Astrocyte (in vitro differentiated cells and primary cell): ENCODE measurements at regions not wholly inside any gene's neighbourhood (a gene's known extent, or its start where the extent isn't known, plus 50 kb on each side); places are given as distances from the start of the nearest gene placed in this dataset.
A peak's percentile ranks its signal among the peaks of the same experiment; 100 is the strongest.

Experiments used
- DNase-seq: peaks from one replicate; pipeline ENCODE4 v3.0.0-alpha.2; 2010; ENCODE audit warnings: low read depth
- FAIRE-seq: peaks from 2 replicates; lab custom pipeline; 2011; peaks lifted over from hg19 to GRCh38; lab: Jason Lieb, UNC
- H2AFZ ChIP-seq: 2 replicates; pipeline ENCODE4 v1.6.0; 2012; ENCODE audit warnings: low read depth, low read length, inconsistent platforms
- H3K27ac ChIP-seq: 2 replicates; pipeline ENCODE4 v1.5.1; 2011; ENCODE audit warnings: low read depth, low read length, inconsistent platforms
- H3K27me3 ChIP-seq: 2 replicates; pipeline ENCODE4 v1.6.0; 2011; ENCODE audit warnings: low read length, inconsistent platforms; ENCODE audit not compliant: insufficient read depth
- H3K36me3 ChIP-seq: 2 replicates; pipeline ENCODE4 v1.5.1; 2011; ENCODE audit warnings: low read length, inconsistent platforms; ENCODE audit not compliant: insufficient read depth
- H3K4me1 ChIP-seq: 2 replicates; pipeline ENCODE4 v1.5.1; 2011; ENCODE audit warnings: low read length, inconsistent platforms; ENCODE audit not compliant: insufficient read depth
- H3K4me2 ChIP-seq: 2 replicates; pipeline ENCODE4 v1.6.0; 2012; ENCODE audit warnings: low read length, inconsistent platforms
- H3K4me3 ChIP-seq: 2 replicates; pipeline ENCODE4 v1.5.1; 2011; ENCODE audit warnings: low read depth, mild to moderate bottlenecking, low read length, inconsistent platforms; ENCODE audit not compliant: insufficient read depth
- H3K79me2 ChIP-seq: 2 replicates; pipeline ENCODE4 v1.6.0; 2012; ENCODE audit warnings: mild to moderate bottlenecking, low read length, inconsistent platforms; ENCODE audit not compliant: insufficient read depth
- H3K9ac ChIP-seq: 2 replicates; pipeline ENCODE4 v1.6.0; 2012; ENCODE audit warnings: mild to moderate bottlenecking, low read length, inconsistent platforms
- H3K9me3 ChIP-seq: 2 replicates; pipeline ENCODE4 v1.5.1; 2012; ENCODE audit warnings: low read depth, mild to moderate bottlenecking, low read length, inconsistent platforms; ENCODE audit not compliant: insufficient read depth
- H4K20me1 ChIP-seq: 2 replicates; pipeline ENCODE4 v1.6.0; 2012; ENCODE audit warnings: low read length, inconsistent platforms; ENCODE audit not compliant: insufficient read depth
- H3K27ac Mint-ChIP-seq: one replicate; pipeline ENCODE4 v1.8.0; 2021; ENCODE audit warnings: mild to moderate bottlenecking, mixed read lengths; ENCODE audit not compliant: unreplicated experiment
- H3K27me3 Mint-ChIP-seq: one replicate; pipeline ENCODE4 v1.8.0; 2021; ENCODE audit warnings: low read depth, mixed read lengths; ENCODE audit not compliant: unreplicated experiment
- H3K36me3 Mint-ChIP-seq: one replicate; pipeline ENCODE4 v1.8.0; 2021; ENCODE audit warnings: low read depth, mixed read lengths; ENCODE audit not compliant: unreplicated experiment
- H3K4me1 Mint-ChIP-seq: one replicate; pipeline ENCODE4 v1.8.0; 2021; ENCODE audit warnings: low read depth, mixed read lengths; ENCODE audit not compliant: unreplicated experiment
- H3K4me3 Mint-ChIP-seq: one replicate; pipeline ENCODE4 v1.8.0; 2021; ENCODE audit warnings: mild to moderate bottlenecking, moderate library complexity, mixed read lengths; ENCODE audit not compliant: unreplicated experiment
- H3K9me3 Mint-ChIP-seq: one replicate; pipeline ENCODE4 v1.8.0; 2021; ENCODE audit warnings: mild to moderate bottlenecking, mixed read lengths; ENCODE audit not compliant: unreplicated experiment
- EZH2 ChIP-seq: IDR thresholded peaks from 2 replicates; pipeline ENCODE4 v1.6.1; 2012; ENCODE audit warnings: mild to moderate bottlenecking, low read length, inconsistent platforms; ENCODE audit not compliant: insufficient read depth
- TF ChIP-seq, protein P1 (sequence below): IDR thresholded peaks from 2 replicates; pipeline ENCODE4 v1.5.1; 2011; ENCODE audit warnings: low read depth, mild to moderate bottlenecking, inconsistent platforms, low read length, moderate library complexity; ENCODE audit not compliant: insufficient read depth

DNA sequence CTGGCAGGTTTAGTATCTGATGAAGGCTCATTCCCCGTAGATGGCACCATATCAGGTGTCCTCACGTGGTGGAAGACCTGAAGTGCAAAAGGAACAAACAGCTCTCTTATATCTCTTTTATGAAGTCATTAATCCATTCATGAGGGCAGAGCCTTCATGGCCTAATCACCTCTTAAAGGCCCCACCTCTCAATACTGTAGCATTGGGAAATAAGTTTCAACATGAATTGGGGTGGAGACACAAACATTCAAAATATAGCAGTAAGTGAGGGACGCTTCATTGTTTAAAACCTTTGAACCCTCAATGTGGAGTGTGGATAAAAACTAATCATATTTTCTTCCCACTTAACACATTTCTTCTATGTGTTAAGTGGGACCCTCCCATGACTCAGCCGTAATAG, 489.4 kb upstream of the WWC1 start:
- peak overlapping the region; percentile 54 for H3K27ac Mint-ChIP-seq
- no peak for TF ChIP-seq EZH2
- TF ChIP-seq, protein P1, sequence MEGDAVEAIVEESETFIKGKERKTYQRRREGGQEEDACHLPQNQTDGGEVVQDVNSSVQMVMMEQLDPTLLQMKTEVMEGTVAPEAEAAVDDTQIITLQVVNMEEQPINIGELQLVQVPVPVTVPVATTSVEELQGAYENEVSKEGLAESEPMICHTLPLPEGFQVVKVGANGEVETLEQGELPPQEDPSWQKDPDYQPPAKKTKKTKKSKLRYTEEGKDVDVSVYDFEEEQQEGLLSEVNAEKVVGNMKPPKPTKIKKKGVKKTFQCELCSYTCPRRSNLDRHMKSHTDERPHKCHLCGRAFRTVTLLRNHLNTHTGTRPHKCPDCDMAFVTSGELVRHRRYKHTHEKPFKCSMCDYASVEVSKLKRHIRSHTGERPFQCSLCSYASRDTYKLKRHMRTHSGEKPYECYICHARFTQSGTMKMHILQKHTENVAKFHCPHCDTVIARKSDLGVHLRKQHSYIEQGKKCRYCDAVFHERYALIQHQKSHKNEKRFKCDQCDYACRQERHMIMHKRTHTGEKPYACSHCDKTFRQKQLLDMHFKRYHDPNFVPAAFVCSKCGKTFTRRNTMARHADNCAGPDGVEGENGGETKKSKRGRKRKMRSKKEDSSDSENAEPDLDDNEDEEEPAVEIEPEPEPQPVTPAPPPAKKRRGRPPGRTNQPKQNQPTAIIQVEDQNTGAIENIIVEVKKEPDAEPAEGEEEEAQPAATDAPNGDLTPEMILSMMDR, result no peak

DNA sequence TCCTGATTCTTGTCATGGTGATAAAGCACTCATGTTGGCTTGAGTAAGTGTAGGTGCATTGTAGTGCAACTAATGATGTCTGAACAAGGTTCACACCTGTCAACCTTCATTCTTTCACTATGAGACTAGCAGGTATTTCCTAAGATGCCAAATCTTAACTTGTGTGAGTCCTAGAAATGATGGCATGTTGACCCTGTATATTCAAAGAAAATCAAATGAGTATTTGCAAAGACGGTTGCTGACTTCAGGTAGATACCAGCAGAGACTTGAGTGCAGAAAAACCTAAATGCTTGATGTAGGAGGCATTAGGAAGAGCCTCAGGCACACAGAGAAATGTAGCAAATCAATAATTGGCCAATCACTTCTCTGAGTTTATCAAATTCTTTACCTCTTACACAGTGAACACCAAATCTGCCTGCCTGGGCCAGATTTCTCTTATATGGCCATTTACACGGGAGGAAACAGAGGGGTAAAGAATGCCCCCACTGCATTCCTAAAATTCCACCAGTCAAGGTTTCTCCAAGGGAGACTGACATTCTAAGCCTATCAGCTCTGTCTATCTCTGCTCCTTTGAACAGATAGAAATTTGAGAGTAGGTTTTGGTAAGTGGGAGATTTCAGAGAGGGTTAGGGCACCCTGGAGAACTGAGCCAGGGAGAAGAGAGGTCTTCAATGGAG, 488.6 kb upstream of the WWC1 start:
- no peak overlapping the region for H3K4me2 ChIP-seq
- H3K4me3 ChIP-seq, result no peak overlapping the region
- no peak overlapping the region for H3K9ac ChIP-seq
- H3K27me3 Mint-ChIP-seq, result no peaks in the 10 kb centered on the region
- peak overlapping the region; percentile 98 for H3K27ac Mint-ChIP-seq
- H3K9me3 Mint-ChIP-seq, result no peaks in the 10 kb centered on the region
- no peak for TF ChIP-seq EZH2
- TF ChIP-seq, protein P1, result no peak
- H3K4me1 ChIP-seq, result peaks cover 7% of the 10 kb centered on the region
- H3K79me2 ChIP-seq, result no peaks in the 10 kb centered on the region
- peak overlapping the region; percentile 17 for H3K4me3 Mint-ChIP-seq
- H2AFZ ChIP-seq, result no peak overlapping the region
- H4K20me1 ChIP-seq, result no peaks in the 10 kb centered on the region
- DNase-seq, result peak; percentile 52
- no peaks in the 10 kb centered on the region for H3K27me3 ChIP-seq
- peaks cover 6% of the 10 kb centered on the region for H3K36me3 Mint-ChIP-seq
- H3K9me3 ChIP-seq, result no peaks in the 10 kb centered on the region
- no peak overlapping the region for H3K27ac ChIP-seq
- peak; percentile 47 for FAIRE-seq
- H3K36me3 ChIP-seq, result no peaks in the 10 kb centered on the region
- peaks cover 38% of the 10 kb centered on the region for H3K4me1 Mint-ChIP-seq

More for the DNA sequence above, 489.4 kb upstream of the WWC1 start:
- Histone ChIP-seq H3K9ac (no peak overlapping the region), H3K27ac (no peak overlapping the region), H4K20me1 (no peaks in the 10 kb centered on the region), H3K9me3 (no peaks in the 10 kb centered on the region), H3K4me1 (peaks cover 7% of the 10 kb centered on the region), H2AFZ (no peak overlapping the region), H3K79me2 (no peaks in the 10 kb centered on the region), H3K27me3 (no peaks in the 10 kb centered on the region), H3K4me3 (no peak overlapping the region), H3K36me3 (no peaks in the 10 kb centered on the region), H3K4me2 (no peak overlapping the region)
- FAIRE-seq, result peak; percentile 73
- Mint-ChIP-seq H3K9me3 (no peaks in the 10 kb centered on the region), H3K27me3 (no peaks in the 10 kb centered on the region), H3K36me3 (peaks cover 6% of the 10 kb centered on the region), H3K4me3 (no peak overlapping the region), H3K4me1 (peaks cover 38% of the 10 kb centered on the region)
- DNase-seq, result no peak

DNA sequence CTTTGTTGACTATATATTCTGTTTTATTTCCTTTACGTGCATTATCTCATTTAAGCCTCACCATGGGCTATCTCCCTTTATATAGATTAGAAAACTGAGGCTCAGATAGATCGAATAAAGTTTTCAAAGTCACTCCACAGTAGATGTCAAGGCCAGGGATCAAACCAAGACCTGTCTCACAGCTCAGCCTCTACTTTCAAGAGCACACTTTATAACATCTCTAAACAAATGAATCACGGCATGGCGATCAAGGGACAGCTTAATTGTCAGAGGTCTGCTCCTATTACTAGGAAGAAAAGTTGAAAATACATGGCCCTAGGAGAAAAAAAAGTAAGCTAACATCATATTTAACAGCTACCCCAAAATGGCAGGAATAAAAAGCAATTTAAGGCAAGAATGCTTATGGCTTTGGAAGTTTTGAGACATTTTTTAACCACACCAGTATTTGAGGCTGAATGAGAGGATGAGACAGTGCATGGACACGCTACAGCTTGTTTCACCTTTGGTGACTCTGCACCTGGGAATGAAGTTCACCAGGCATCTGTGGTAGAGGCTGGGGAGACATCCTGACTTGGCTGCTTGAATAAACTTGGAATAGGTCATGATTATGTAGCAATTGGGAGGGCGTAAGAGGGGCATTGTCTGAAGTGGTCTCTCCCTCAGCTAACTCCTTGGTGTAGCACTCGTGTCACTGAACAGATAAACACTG, 486.8 kb upstream of the WWC1 start:
- Histone ChIP-seq H3K4me1 (peaks cover 7% of the 10 kb centered on the region), H3K9ac (no peak overlapping the region), H4K20me1 (no peaks in the 10 kb centered on the region), H3K27me3 (no peaks in the 10 kb centered on the region), H3K4me2 (no peak overlapping the region), H3K9me3 (no peaks in the 10 kb centered on the region), H3K4me3 (no peak overlapping the region), H3K27ac (no peak overlapping the region), H3K79me2 (no peaks in the 10 kb centered on the region), H3K36me3 (no peaks in the 10 kb centered on the region), H2AFZ (no peak overlapping the region)
- no peaks in the 10 kb centered on the region for H3K27me3 Mint-ChIP-seq
- FAIRE-seq (no peak), DNase-seq (no peak)
- no peaks in the 10 kb centered on the region for H3K9me3 Mint-ChIP-seq
- peak overlapping the region; percentile 98 for H3K27ac Mint-ChIP-seq
- peaks cover 36% of the 10 kb centered on the region for H3K4me1 Mint-ChIP-seq
- TF ChIP-seq, protein P1, result no peak
- no peak for TF ChIP-seq EZH2
- H3K36me3 Mint-ChIP-seq, result peaks cover 10% of the 10 kb centered on the region
- no peak overlapping the region for H3K4me3 Mint-ChIP-seq
